PC-3 (cell line): ENCODE measurements at regions not wholly inside any gene's neighbourhood (a gene's known extent, or its start where the extent isn't known, plus 50 kb on each side); places are given as distances from the start of the nearest gene placed in this dataset.

Experiments
- CTCF ChIP-seq: fragments of 300-600 bp; sonication (generic); conservative IDR thresholded peaks from 2 replicates; pipeline ENCODE4 v1.5.1; 2017; ENCODE audit warnings: antibody characterized with exemption, low read depth, mild to moderate bottlenecking, low read length
- EZH2 ChIP-seq: fragments of 300-600 bp; sonication (generic); IDR thresholded peaks from one replicate; pipeline ENCODE4 v1.6.1; 2017; ENCODE audit warnings: antibody characterized with exemption, mild to moderate bottlenecking, low read length; ENCODE audit not compliant: unreplicated experiment
- EZH2phosphoT487 ChIP-seq: fragments of 300-600 bp; sonication (generic); IDR thresholded peaks from 2 replicates; pipeline ENCODE4 v1.6.1; 2018; ENCODE audit warnings: mild to moderate bottlenecking, antibody characterized with exemption, low read length, borderline replicate concordance

DNA sequence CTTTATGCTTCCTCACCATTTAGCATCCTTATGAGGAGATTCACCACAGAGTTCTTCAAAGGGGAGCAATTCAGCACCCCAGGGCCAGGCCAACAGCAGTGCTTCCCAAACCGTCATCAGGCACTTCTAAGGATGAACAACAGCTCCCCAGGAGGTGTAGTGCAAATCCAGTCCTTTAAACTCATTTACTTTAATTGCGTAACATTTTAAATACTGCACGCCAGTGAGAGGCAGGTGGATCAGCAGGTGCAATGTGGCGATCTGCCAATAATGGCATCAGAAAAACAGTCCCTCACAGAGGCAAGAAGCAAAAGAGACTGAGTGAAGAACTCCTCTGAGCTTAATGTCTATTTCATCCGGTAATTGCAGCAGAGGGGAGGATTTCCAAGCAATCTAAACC is 770.9 kb upstream of the FOXG1 start:
- TF ChIP-seq CTCF, result no peak
- no peak for TF ChIP-seq EZH2phosphoT487
- TF ChIP-seq EZH2, result no peak
